Gastroesophageal sphincter (tissue), 3 donors: ENCODE measurements at regions not wholly inside any gene's neighbourhood (a gene's known extent, or its start where the extent isn't known, plus 50 kb on each side); places are given as distances from the start of the nearest gene placed in this dataset.

Experiments used
- EP300 ChIP-seq: sonication (generic); formaldehyde crosslinking; IDR thresholded peaks from one replicate; pipeline ENCODE4 v1.6.1; 2017; ENCODE audit warnings: antibody characterized with exemption, mild to moderate bottlenecking
- POLR2A ChIP-seq, 2 donors: fragments of 450-650 bp; IDR thresholded peaks; one replicate each; pipeline ENCODE4 v1.6.1; 2017; ENCODE audit warnings: antibody characterized with exemption in 2 of 2, mild to moderate bottlenecking in 2 of 2, moderate library complexity in 1 of 2
- POLR2AphosphoS5 ChIP-seq: sonication (generic); formaldehyde crosslinking; IDR thresholded peaks from one replicate; pipeline ENCODE4 v1.6.1; 2017; ENCODE audit warnings: antibody characterized with exemption
- TF ChIP-seq, protein P1 (sequence below), 4 experiments: fragments of 200-600 bp in 2 of 4; fragments of 450-650 bp in 2 of 4; sonication (generic) in 1 of 4; IDR thresholded peaks; one replicate each; pipeline ENCODE4 v1.5.1; 2017 to 2019; ENCODE audit warnings: antibody characterized with exemption in 4 of 4, mild to moderate bottlenecking in 2 of 4, moderate library complexity in 2 of 4

GRCh38 chr9:104412238-104412637 lies 91.8 kb upstream of the OR13F1 start:
- TF ChIP-seq, protein P1, sequence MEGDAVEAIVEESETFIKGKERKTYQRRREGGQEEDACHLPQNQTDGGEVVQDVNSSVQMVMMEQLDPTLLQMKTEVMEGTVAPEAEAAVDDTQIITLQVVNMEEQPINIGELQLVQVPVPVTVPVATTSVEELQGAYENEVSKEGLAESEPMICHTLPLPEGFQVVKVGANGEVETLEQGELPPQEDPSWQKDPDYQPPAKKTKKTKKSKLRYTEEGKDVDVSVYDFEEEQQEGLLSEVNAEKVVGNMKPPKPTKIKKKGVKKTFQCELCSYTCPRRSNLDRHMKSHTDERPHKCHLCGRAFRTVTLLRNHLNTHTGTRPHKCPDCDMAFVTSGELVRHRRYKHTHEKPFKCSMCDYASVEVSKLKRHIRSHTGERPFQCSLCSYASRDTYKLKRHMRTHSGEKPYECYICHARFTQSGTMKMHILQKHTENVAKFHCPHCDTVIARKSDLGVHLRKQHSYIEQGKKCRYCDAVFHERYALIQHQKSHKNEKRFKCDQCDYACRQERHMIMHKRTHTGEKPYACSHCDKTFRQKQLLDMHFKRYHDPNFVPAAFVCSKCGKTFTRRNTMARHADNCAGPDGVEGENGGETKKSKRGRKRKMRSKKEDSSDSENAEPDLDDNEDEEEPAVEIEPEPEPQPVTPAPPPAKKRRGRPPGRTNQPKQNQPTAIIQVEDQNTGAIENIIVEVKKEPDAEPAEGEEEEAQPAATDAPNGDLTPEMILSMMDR (IDR thresholded peaks at IDR 0.05): no peak
- TF ChIP-seq POLR2A (IDR thresholded peaks at IDR 0.05): no peak
- no peak for TF ChIP-seq EP300
- TF ChIP-seq POLR2AphosphoS5: no peak
